Heart left ventricle (tissue), 16 donors: ENCODE measurements at regions not wholly inside any gene's neighbourhood (a gene's known extent, or its start where the extent isn't known, plus 50 kb on each side); places are given as distances from the start of the nearest gene placed in this dataset.

ENCODE experiments used
- ATAC-seq, 4 donors: fragments of 200-7000 bp; cut with Tn5 transposase; one replicate each; pipeline ENCODE4 v1.9.1; 2020 to 2022; ENCODE audit warnings: moderate library complexity in 4 of 4, mild to moderate bottlenecking in 3 of 4, moderate number of reproducible peaks in 1 of 4
- DNase-seq, 5 donors: peaks; one replicate each; pipeline ENCODE4 v3.0.0-alpha.2; 2020
- H3K27ac ChIP-seq, 12 donors: fragments of 200-600 bp; sonication (generic) in 4 of 12; one replicate each; pipeline versions ENCODE4 v1.5.0 to v1.8.0; 2016 to 2022; ENCODE audit warnings: mild to moderate bottlenecking in 2 of 12
- H3K27me3 ChIP-seq, 9 donors: fragments of 200-600 bp; sonication (generic) in 2 of 9; one replicate each; pipeline versions ENCODE4 v1.5.1 to v1.8.0; 2016 to 2022; ENCODE audit warnings: mild to moderate bottlenecking in 3 of 9
- H3K36me3 ChIP-seq, 9 donors: fragments of 200-600 bp; sonication (generic) in 2 of 9; one replicate each; pipeline versions ENCODE4 v1.5.0 to v1.8.0; 2018 to 2022; ENCODE audit warnings: mild to moderate bottlenecking in 2 of 9
- H3K4me1 ChIP-seq, 12 donors: fragments of 200-600 bp; sonication (generic) in 4 of 12; one replicate each; pipeline versions ENCODE4 v1.5.0 to v1.8.0; 2016 to 2022; ENCODE audit warnings: mild to moderate bottlenecking in 3 of 12
- H3K4me3 ChIP-seq, 12 donors: fragments of 200-600 bp; sonication (generic) in 4 of 12; one replicate each; pipeline versions ENCODE4 v1.5.0 to v1.8.0; 2017 to 2022; ENCODE audit warnings: mild to moderate bottlenecking in 9 of 12, moderate library complexity in 4 of 12
- H3K9me3 ChIP-seq, 12 donors: fragments of 200-600 bp; sonication (generic) in 4 of 12; one replicate each; pipeline versions ENCODE4 v1.5.0 to v1.8.0; 2016 to 2022; ENCODE audit warnings: mild to moderate bottlenecking in 1 of 12
- CTCF ChIP-seq, 12 donors: fragments of 200-600 bp; sonication (generic) in 4 of 12; IDR thresholded peaks; one replicate each; pipeline versions ENCODE4 v1.5.0 to v1.8.0; 2018 to 2022; ENCODE audit warnings: antibody characterized with exemption in 12 of 12, mild to moderate bottlenecking in 5 of 12
- POLR2A ChIP-seq, 2 donors: fragments of 450-650 bp; IDR thresholded peaks; one replicate each; pipeline ENCODE4 v1.6.1; 2017; ENCODE audit warnings: antibody characterized with exemption in 2 of 2, mild to moderate bottlenecking in 2 of 2, moderate library complexity in 2 of 2
- WGBS, 4 donors: extraction: QIAGEN DNeasy Blood & Tissue Kit in 2 of 4; methylation state at CpG; one replicate each; pipeline versions ENCODE4 v1.1.5 to v1.1.7; 2013 to 2018; 5-methylcytosine and 5-hydroxymethylcytosine counted together
- intact Hi-C, 10 donors: fragments of 100-400 bp; cut with DNase I; formaldehyde crosslinking; loops; one replicate each; pipeline versions ENCODE4 v1.11.1 to v1.14.2; 2022
- donor health status: ischemic (EF 13 %, LVEDD 7.1; RV severe dilation, severe dysfunction).
- donor health status: healthy with polysubstance abuse.
- donor health status: DM: no; HTN: yes; CAD: no.
- donor health status: DM: no; HTN: no; CAD: no.
- donor health status: ischemic (EF 25% LVEDD 6.9; RV normal size, moderate dysfunction).
- donor health status: ischemic (EF 25% LVEDD 5.7; RV mildly dilated, moderate dysfunction).
- donor health status: healthy.
- donor health status: DM: yes; HTN: yes; CAD: no.
- donor health status: ischemic (EF 35%, LVEDD 5.7; RV mildly dilated, moderate dysfunction).
- donor health status: nonischemic (EF 11% LVEDD 7.7; RV severe dilation, severe dysfunction).
- donor health status: DM: yes; HTN: yes; CAD: no.
- donor health status: PGD.
- donor health status: ischemic (EF 29% LVEDD 5.4; RV normal size, mild dysfunction).
- donor health status: nonischemic (EF 23%, LVEDD 6.1; RV moderate dilation, normal function).

DNA sequence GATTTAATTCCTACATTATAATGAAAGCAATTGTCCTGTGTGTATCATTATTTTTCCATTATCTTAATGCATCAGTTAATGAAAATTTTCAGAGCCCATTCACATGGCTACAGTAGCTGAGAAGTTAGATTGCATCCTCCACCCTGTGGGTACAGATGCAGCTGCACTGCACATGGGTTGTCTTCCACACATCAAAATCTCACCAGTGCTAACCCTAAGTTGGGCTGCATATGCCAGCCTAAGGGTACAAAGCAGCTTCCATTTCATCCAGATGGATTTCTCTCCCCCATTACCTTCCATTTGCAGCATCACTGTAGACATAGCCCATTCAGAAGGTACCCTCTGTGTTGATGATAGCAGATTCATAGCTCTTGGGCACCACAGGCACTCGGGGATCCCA, 74.7 kb upstream of the WDR11 start:
- intact Hi-C loops: no loop called here
- H3K9me3 ChIP-seq: no peaks in the 10 kb centered on the region
- TF ChIP-seq CTCF (IDR thresholded peaks at IDR 0.05) (no peak), POLR2A (IDR thresholded peaks at IDR 0.05) (no peak)
- WGBS, 4 donors: 67 to 88% (median 76%) methylated on average over 1 of the region's 1 CpG
- no peak overlapping the region for H3K4me3 ChIP-seq
- no peaks in the 10 kb centered on the region for H3K4me1 ChIP-seq
- no peaks in the 10 kb centered on the region for H3K27me3 ChIP-seq
- H3K27ac ChIP-seq: no peak overlapping the region
- H3K36me3 ChIP-seq: no peaks in the 10 kb centered on the region
- ATAC-seq (no peak), DNase-seq (no peak)

GRCh38 chr10:120782336-120782735, 68.8 kb upstream of the WDR11 start:
- 86 to 91% (median 87%) methylated on average over 3 of the region's 3 CpGs for WGBS, 4 donors
- no peaks in the 10 kb centered on the region for H3K27me3 ChIP-seq
- DNase-seq (no peak), ATAC-seq (no peak)
- H3K27ac ChIP-seq: no peak overlapping the region
- intact Hi-C loops: no loop called here
- no peaks in the 10 kb centered on the region for H3K9me3 ChIP-seq
- no peak for TF ChIP-seq POLR2A (IDR thresholded peaks at IDR 0.05)
- TF ChIP-seq CTCF (IDR thresholded peaks at IDR 0.05): no peak
- no peaks in the 10 kb centered on the region for H3K4me1 ChIP-seq
- no peaks in the 10 kb centered on the region for H3K36me3 ChIP-seq
- H3K4me3 ChIP-seq: no peak overlapping the region

GRCh38 chr10:120783098-120783497, 68.1 kb upstream of the WDR11 start:
- H3K27me3 ChIP-seq: no peaks in the 10 kb centered on the region
- DNase-seq: no peak
- no peak for ATAC-seq
- no peak overlapping the region for H3K27ac ChIP-seq
- no peaks in the 10 kb centered on the region for H3K9me3 ChIP-seq
- TF ChIP-seq CTCF (IDR thresholded peaks at IDR 0.05) (no peak), POLR2A (IDR thresholded peaks at IDR 0.05) (no peak)
- H3K36me3 ChIP-seq: no peaks in the 10 kb centered on the region
- 79 to 86% (median 80%) methylated on average over 5 of the region's 5 CpGs for WGBS, 4 donors
- intact Hi-C loops: no loop called here
- H3K4me3 ChIP-seq: no peak overlapping the region
- no peaks in the 10 kb centered on the region for H3K4me1 ChIP-seq

GRCh38 chr10:120783867-120784266, 67.3 kb upstream of the WDR11 start:
- no peaks in the 10 kb centered on the region for H3K9me3 ChIP-seq
- H3K36me3 ChIP-seq: no peaks in the 10 kb centered on the region
- intact Hi-C loops: no loop called here
- ATAC-seq: no peak
- no peak overlapping the region for H3K4me3 ChIP-seq
- TF ChIP-seq CTCF (IDR thresholded peaks at IDR 0.05) (no peak), POLR2A (IDR thresholded peaks at IDR 0.05) (no peak)
- H3K27ac ChIP-seq: no peak overlapping the region
- peaks cover 0 to 1% (median 0%) of the 10 kb centered on the region in 12 donors for H3K4me1 ChIP-seq
- WGBS, 4 donors: 64 to 72% (median 68%) methylated on average over 6 of the region's 6 CpGs
- DNase-seq: no peak
- H3K27me3 ChIP-seq: no peaks in the 10 kb centered on the region
